ENCODE measurements at regions not wholly inside any gene's neighbourhood (a gene's known extent, or its start where the extent isn't known, plus 50 kb on each side); places are given as distances from the start of the nearest gene placed in this dataset.

DNA sequence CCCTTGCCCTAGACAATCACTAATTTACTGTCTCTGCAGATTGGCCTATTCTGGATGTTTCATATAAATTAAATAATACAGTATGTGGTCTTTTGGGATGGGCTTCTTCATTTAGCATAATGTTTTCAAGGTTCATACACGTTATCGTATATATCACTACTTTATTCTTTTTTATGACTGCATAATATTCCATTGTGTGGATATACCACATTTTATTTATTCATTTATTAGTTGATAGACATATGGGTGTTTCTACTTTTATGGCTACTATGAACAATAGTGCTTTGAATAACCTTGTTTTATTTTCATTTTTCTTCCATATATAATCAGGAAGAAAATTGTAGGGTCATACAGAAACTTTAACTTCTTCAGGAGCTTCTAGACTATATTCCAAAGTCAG, 108.5 kb upstream of the PAPPA start:
- TF ChIP-seq POLR2A (IDR thresholded peaks at IDR 0.05) (no peak), POLR2AphosphoS5 (IDR thresholded peaks at IDR 0.05) (no peak), EP300 (IDR thresholded peaks at IDR 0.05) (no peak)
- TF ChIP-seq, protein P1, sequence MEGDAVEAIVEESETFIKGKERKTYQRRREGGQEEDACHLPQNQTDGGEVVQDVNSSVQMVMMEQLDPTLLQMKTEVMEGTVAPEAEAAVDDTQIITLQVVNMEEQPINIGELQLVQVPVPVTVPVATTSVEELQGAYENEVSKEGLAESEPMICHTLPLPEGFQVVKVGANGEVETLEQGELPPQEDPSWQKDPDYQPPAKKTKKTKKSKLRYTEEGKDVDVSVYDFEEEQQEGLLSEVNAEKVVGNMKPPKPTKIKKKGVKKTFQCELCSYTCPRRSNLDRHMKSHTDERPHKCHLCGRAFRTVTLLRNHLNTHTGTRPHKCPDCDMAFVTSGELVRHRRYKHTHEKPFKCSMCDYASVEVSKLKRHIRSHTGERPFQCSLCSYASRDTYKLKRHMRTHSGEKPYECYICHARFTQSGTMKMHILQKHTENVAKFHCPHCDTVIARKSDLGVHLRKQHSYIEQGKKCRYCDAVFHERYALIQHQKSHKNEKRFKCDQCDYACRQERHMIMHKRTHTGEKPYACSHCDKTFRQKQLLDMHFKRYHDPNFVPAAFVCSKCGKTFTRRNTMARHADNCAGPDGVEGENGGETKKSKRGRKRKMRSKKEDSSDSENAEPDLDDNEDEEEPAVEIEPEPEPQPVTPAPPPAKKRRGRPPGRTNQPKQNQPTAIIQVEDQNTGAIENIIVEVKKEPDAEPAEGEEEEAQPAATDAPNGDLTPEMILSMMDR (IDR thresholded peaks at IDR 0.05): no peak

Measured in upper lobe of left lung (tissue), 4 donors.